WTC11 (cell line): ENCODE measurements at regions not wholly inside any gene's neighbourhood (a gene's known extent, or its start where the extent isn't known, plus 50 kb on each side); places are given as distances from the start of the nearest gene placed in this dataset.

Source experiments
- ATAC-seq: fragments of 200-7000 bp; cut with Tn5 transposase; 2 replicates; pipeline ENCODE4 v1.10.0; 2021; ENCODE audit warnings: mild to moderate bottlenecking, moderate library complexity
- CTCF ChIA-PET: fragments of 300-600 bp; sonication (Branson Sonifier 250); formaldehyde crosslinking; loops from one replicate; lab custom pipeline; 2021; ENCODE audit warnings: antibody characterized with exemption; lab: Charles Lee
- POLR2A ChIA-PET: fragments of 350-600 bp; sonication (Branson Sonifier 250); formaldehyde crosslinking; loops from one replicate; lab custom pipeline; 2021; ENCODE audit warnings: antibody characterized with exemption; lab: Charles Lee
- DNase-seq: peaks from one replicate; pipeline ENCODE4 v3.0.0; 2021; ENCODE audit warnings: low spot score
- H3K27ac Mint-ChIP-seq: 2 replicates; pipeline ENCODE4 v1.8.0; 2021; ENCODE audit warnings: mixed read lengths
- H3K27me3 Mint-ChIP-seq: 2 replicates; pipeline ENCODE4 v1.8.0; 2021; ENCODE audit warnings: low read depth, mild to moderate bottlenecking, moderate library complexity, mixed read lengths
- H3K36me3 Mint-ChIP-seq: 2 replicates; pipeline ENCODE4 v1.8.0; 2021; ENCODE audit warnings: mixed read lengths
- H3K4me1 Mint-ChIP-seq: 2 replicates; pipeline ENCODE4 v1.8.0; 2022; ENCODE audit warnings: mixed read lengths
- H3K4me3 Mint-ChIP-seq: 2 replicates; pipeline ENCODE4 v1.8.0; 2021; ENCODE audit warnings: mild to moderate bottlenecking, moderate library complexity, mixed read lengths
- H3K9me3 Mint-ChIP-seq: 2 replicates; pipeline ENCODE4 v1.8.0; 2021; ENCODE audit warnings: mixed read lengths
- ATF2 ChIP-seq: sonication (generic); formaldehyde crosslinking; IDR thresholded peaks from 2 replicates; pipeline ENCODE4 v1.8.1; 2022; ENCODE audit warnings: low read depth, missing genetic modification reagents, borderline replicate concordance
- CBFB ChIP-seq: sonication (generic); formaldehyde crosslinking; IDR thresholded peaks from 2 replicates; pipeline ENCODE4 v1.8.1; 2022; ENCODE audit warnings: mild to moderate bottlenecking, low read depth, missing genetic modification reagents
- CREB1 ChIP-seq: sonication (generic); formaldehyde crosslinking; IDR thresholded peaks from 2 replicates; pipeline ENCODE4 v1.8.0; 2023; ENCODE audit warnings: mild to moderate bottlenecking, missing genetic modification reagents
- E2F4 ChIP-seq: sonication (generic); formaldehyde crosslinking; IDR thresholded peaks from 2 replicates; pipeline ENCODE4 v1.8.1; 2022; ENCODE audit warnings: low read depth, mild to moderate bottlenecking, moderate library complexity, missing genetic modification reagents, borderline replicate concordance
- EMX1 ChIP-seq: fragments of 250-450 bp; sonication (Bioruptor Pico); IDR thresholded peaks from 2 replicates; pipeline ENCODE4 v1.8.0; 2021; ENCODE audit warnings: mild to moderate bottlenecking
- ESRRA ChIP-seq: sonication (generic); formaldehyde crosslinking; IDR thresholded peaks from 2 replicates; pipeline ENCODE4 v1.8.1; 2022; ENCODE audit warnings: mild to moderate bottlenecking, missing genetic modification reagents, borderline replicate concordance
- GTF2I ChIP-seq: fragments of 250-450 bp; sonication (Bioruptor Pico); conservative IDR thresholded peaks from 2 replicates; pipeline ENCODE4 v1.4.0; 2021; ENCODE audit warnings: mild to moderate bottlenecking
- HMGXB4 ChIP-seq: sonication (generic); formaldehyde crosslinking; IDR thresholded peaks from 2 replicates; pipeline ENCODE4 v1.8.1; 2023; ENCODE audit warnings: mild to moderate bottlenecking, moderate library complexity, missing genetic modification reagents
- IRF1 ChIP-seq: sonication (generic); formaldehyde crosslinking; IDR thresholded peaks from 2 replicates; pipeline ENCODE4 v1.8.0; 2023; ENCODE audit warnings: missing genetic modification reagents
- MYBL2 ChIP-seq: sonication (generic); formaldehyde crosslinking; IDR thresholded peaks from 2 replicates; pipeline ENCODE4 v1.8.1; 2023; ENCODE audit warnings: mild to moderate bottlenecking, moderate library complexity, missing genetic modification reagents
- NFATC4 ChIP-seq: fragments of 250-450 bp; sonication (Bioruptor Pico); IDR thresholded peaks from 2 replicates; pipeline ENCODE4 v1.9.0; 2021; ENCODE audit warnings: mild to moderate bottlenecking
- PREB ChIP-seq: sonication (generic); formaldehyde crosslinking; IDR thresholded peaks from 2 replicates; pipeline ENCODE4 v1.8.1; 2022; ENCODE audit warnings: mild to moderate bottlenecking, missing genetic modification reagents, moderate library complexity, borderline replicate concordance
- ZNF121 ChIP-seq: sonication (generic); formaldehyde crosslinking; IDR thresholded peaks from 2 replicates; pipeline ENCODE4 v1.8.0; 2023; ENCODE audit warnings: missing genetic modification reagents
- ZNF263 ChIP-seq: sonication (generic); formaldehyde crosslinking; IDR thresholded peaks from 2 replicates; pipeline ENCODE4 v1.8.1; 2022; ENCODE audit warnings: low read depth, mild to moderate bottlenecking, moderate library complexity, missing genetic modification reagents
- TF ChIP-seq, protein P1 (sequence below): sonication (generic); formaldehyde crosslinking; IDR thresholded peaks from 2 replicates; pipeline ENCODE4 v1.8.0; 2022; ENCODE audit warnings: mild to moderate bottlenecking, missing genetic modification reagents
- TF ChIP-seq, protein P2 (sequence below): sonication (generic); formaldehyde crosslinking; conservative IDR thresholded peaks from 2 replicates; pipeline ENCODE4 v1.8.1; 2023; ENCODE audit warnings: mild to moderate bottlenecking, low read depth, missing genetic modification reagents, moderate library complexity
- TF ChIP-seq, protein P3 (sequence below): sonication (generic); formaldehyde crosslinking; IDR thresholded peaks from 2 replicates; pipeline ENCODE4 v1.8.1; 2023; ENCODE audit warnings: mild to moderate bottlenecking, missing genetic modification reagents, moderate library complexity

- TF ChIP-seq, protein P1, sequence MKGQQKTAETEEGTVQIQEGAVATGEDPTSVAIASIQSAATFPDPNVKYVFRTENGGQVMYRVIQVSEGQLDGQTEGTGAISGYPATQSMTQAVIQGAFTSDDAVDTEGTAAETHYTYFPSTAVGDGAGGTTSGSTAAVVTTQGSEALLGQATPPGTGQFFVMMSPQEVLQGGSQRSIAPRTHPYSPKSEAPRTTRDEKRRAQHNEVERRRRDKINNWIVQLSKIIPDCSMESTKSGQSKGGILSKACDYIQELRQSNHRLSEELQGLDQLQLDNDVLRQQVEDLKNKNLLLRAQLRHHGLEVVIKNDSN (CRISPR knock-in tag), result no peak
- no peak for TF ChIP-seq PREB
- no peak for TF ChIP-seq EMX1
- TF ChIP-seq, protein P2, sequence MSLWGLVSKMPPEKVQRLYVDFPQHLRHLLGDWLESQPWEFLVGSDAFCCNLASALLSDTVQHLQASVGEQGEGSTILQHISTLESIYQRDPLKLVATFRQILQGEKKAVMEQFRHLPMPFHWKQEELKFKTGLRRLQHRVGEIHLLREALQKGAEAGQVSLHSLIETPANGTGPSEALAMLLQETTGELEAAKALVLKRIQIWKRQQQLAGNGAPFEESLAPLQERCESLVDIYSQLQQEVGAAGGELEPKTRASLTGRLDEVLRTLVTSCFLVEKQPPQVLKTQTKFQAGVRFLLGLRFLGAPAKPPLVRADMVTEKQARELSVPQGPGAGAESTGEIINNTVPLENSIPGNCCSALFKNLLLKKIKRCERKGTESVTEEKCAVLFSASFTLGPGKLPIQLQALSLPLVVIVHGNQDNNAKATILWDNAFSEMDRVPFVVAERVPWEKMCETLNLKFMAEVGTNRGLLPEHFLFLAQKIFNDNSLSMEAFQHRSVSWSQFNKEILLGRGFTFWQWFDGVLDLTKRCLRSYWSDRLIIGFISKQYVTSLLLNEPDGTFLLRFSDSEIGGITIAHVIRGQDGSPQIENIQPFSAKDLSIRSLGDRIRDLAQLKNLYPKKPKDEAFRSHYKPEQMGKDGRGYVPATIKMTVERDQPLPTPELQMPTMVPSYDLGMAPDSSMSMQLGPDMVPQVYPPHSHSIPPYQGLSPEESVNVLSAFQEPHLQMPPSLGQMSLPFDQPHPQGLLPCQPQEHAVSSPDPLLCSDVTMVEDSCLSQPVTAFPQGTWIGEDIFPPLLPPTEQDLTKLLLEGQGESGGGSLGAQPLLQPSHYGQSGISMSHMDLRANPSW (CRISPR knock-in tag), result no peak
- TF ChIP-seq E2F4 (CRISPR knock-in tag), result no peak
Measured at GRCh38 chr7:136079066-136079465, 101.9 kb upstream of the MTPN start (continued).

DNA sequence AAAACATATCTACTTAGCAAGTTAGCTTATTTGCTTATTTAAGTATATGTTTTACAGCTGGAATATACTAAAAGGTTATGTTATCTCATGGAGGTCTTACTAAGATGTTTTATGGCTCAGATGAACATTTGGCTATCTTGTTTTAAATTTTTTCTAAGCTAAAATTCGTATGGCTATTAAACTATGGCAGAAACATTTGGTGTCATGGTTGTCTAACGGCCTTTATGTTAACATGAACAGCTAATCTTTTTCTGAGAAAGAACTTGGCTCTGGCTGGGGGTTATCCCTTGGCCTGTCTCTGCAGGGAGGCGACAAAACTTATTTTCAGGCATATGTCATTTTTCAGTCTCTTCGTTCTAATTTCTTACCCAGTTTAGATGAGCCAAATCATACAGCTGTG lies 101.5 kb upstream of the MTPN start:
- no peaks in the 10 kb centered on the region for H3K9me3 Mint-ChIP-seq
- H3K4me3 Mint-ChIP-seq, result no peak overlapping the region
- ChIA-PET POLR2A (no interaction called here), CTCF (no interaction called here)
- ATAC-seq (no peak), DNase-seq (no peak)
- no peaks in the 10 kb centered on the region for H3K4me1 Mint-ChIP-seq
- TF ChIP-seq MYBL2 (CRISPR knock-in tag) (no peak), E2F4 (CRISPR knock-in tag) (no peak), GTF2I (no peak), ZNF121 (no peak), PREB (no peak), NFATC4 (CRISPR knock-in tag) (no peak), ATF2 (CRISPR knock-in tag) (no peak)
- TF ChIP-seq, protein P3, sequence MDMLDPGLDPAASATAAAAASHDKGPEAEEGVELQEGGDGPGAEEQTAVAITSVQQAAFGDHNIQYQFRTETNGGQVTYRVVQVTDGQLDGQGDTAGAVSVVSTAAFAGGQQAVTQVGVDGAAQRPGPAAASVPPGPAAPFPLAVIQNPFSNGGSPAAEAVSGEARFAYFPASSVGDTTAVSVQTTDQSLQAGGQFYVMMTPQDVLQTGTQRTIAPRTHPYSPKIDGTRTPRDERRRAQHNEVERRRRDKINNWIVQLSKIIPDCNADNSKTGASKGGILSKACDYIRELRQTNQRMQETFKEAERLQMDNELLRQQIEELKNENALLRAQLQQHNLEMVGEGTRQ (CRISPR knock-in tag), result no peak
- TF ChIP-seq, all 79 proteins: peak for 0
- H3K27ac Mint-ChIP-seq, result no peak overlapping the region
- no peaks in the 10 kb centered on the region for H3K27me3 Mint-ChIP-seq
- no peaks in the 10 kb centered on the region for H3K36me3 Mint-ChIP-seq

- Mint-ChIP-seq H3K36me3 (no peaks in the 10 kb centered on the region), H3K4me1 (no peaks in the 10 kb centered on the region), H3K27ac (no peak overlapping the region), H3K27me3 (no peaks in the 10 kb centered on the region), H3K9me3 (no peaks in the 10 kb centered on the region), H3K4me3 (no peak overlapping the region)
- no peak for ATAC-seq
- POLR2A ChIA-PET, result no interaction called here
- CTCF ChIA-PET, result no interaction called here
- DNase-seq, result no peak
- TF ChIP-seq CBFB (CRISPR knock-in tag) (no peak), ESRRA (no peak), HMGXB4 (CRISPR knock-in tag) (no peak), ZNF263 (CRISPR knock-in tag) (no peak), IRF1 (CRISPR knock-in tag) (no peak), CREB1 (CRISPR knock-in tag) (no peak)
Measured at GRCh38 chr7:136076954-136077353, 99.8 kb upstream of the MTPN start.
